ENCODE measurements at regions not wholly inside any gene's neighbourhood (a gene's known extent, or its start where the extent isn't known, plus 50 kb on each side); places are given as distances from the start of the nearest gene placed in this dataset.
"Not testable (repeated sequence)": the region's sequence is repeated elsewhere in the genome, so short reads cannot be mapped to it uniquely, and the experiment has no call there.

DNA sequence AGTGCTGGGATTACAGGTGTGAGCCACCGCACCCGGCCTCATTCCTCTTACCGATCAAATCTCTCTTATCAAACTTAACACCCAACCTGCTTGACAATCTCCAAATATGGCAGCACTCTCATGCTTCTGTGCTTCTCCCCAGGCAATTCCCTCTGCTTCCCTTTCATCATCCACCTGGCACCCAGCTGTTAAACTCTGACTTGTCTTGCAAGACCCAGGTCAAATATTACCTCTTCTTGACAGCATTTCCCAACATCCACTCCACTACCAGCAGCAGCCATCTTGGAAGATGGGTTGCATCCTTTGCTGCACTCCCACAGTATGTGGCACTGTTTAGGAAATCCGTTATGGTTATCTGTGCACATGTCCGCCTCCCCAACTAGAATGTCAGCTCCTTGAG is 113.6 kb downstream of the ACTL7B start:
- H3K27ac ChIP-seq (replicated peaks in 1 of 4), result no peak overlapping the region
- no peaks in the 10 kb centered on the region for H3K36me3 ChIP-seq
- H3K9me3 ChIP-seq, result no peaks in the 10 kb centered on the region
- intact Hi-C loops (cut with DNase I), result no loop called here
- DNase-seq (ENCODE audit: extremely low spot score), result no peak
- WGBS, result 91% methylated on average over 5 of the region's 5 CpGs
- H3K4me3 ChIP-seq, result no peak overlapping the region
- H3K27me3 ChIP-seq, result no peaks in the 10 kb centered on the region
- no peaks in the 10 kb centered on the region for H3K4me1 ChIP-seq
- TF ChIP-seq POLR2A (IDR thresholded peaks at IDR 0.05; ENCODE audit: low read depth), result no peak

GRCh38 chr9:108731292-108731691 is 124.5 kb downstream of the ACTL7B start:
- H3K4me1 ChIP-seq; H3K27ac ChIP-seq (replicated peaks in 1 of 4); H3K9me3 ChIP-seq; H3K4me3 ChIP-seq; intact Hi-C loops (cut with DNase I); H3K36me3 ChIP-seq; H3K27me3 ChIP-seq; DNase-seq (ENCODE audit: extremely low spot score): not testable (repeated sequence)
- WGBS, result 61% methylated on average over 1 of the region's 1 CpG

- Histone ChIP-seq H3K9me3 (peaks cover 0 to 8% (median 0%) of the 10 kb centered on the region in 4 donors), H3K27ac (replicated peaks in 1 of 4) (no peak overlapping the region), H3K27me3 (no peaks in the 10 kb centered on the region), H3K4me1 (no peaks in the 10 kb centered on the region), H3K36me3 (no peaks in the 10 kb centered on the region), H3K4me3 (no peak overlapping the region)
- TF ChIP-seq POLR2AphosphoS5 (IDR thresholded peaks at IDR 0.05), result no peak
- TF ChIP-seq POLR2A (IDR thresholded peaks at IDR 0.05; ENCODE audit: low read depth), result no peak
- TF ChIP-seq, protein P1, sequence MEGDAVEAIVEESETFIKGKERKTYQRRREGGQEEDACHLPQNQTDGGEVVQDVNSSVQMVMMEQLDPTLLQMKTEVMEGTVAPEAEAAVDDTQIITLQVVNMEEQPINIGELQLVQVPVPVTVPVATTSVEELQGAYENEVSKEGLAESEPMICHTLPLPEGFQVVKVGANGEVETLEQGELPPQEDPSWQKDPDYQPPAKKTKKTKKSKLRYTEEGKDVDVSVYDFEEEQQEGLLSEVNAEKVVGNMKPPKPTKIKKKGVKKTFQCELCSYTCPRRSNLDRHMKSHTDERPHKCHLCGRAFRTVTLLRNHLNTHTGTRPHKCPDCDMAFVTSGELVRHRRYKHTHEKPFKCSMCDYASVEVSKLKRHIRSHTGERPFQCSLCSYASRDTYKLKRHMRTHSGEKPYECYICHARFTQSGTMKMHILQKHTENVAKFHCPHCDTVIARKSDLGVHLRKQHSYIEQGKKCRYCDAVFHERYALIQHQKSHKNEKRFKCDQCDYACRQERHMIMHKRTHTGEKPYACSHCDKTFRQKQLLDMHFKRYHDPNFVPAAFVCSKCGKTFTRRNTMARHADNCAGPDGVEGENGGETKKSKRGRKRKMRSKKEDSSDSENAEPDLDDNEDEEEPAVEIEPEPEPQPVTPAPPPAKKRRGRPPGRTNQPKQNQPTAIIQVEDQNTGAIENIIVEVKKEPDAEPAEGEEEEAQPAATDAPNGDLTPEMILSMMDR (IDR thresholded peaks at IDR 0.05), result no peak
- intact Hi-C loops (cut with DNase I), result no loop called here
- 33% methylated on average over 1 of the region's 2 CpGs for WGBS
- DNase-seq (ENCODE audit: extremely low spot score), result no peak
Measured at GRCh38 chr9:108727580-108728111, 128.1 kb downstream of the ACTL7B start.

- intact Hi-C loops (cut with DNase I), result no loop called here
Measured at GRCh38 chr9:108724652-108725051, 131.1 kb downstream of the ACTL7B start.

GRCh38 chr9:108724122-108724521 is 131.7 kb downstream of the ACTL7B start:
- no peaks in the 10 kb centered on the region for H3K9me3 ChIP-seq
- H3K4me1 ChIP-seq, result no peaks in the 10 kb centered on the region
- H3K4me3 ChIP-seq, result no peak overlapping the region
- no peak overlapping the region for H3K27ac ChIP-seq (replicated peaks in 1 of 4)
- TF ChIP-seq, protein P1 (IDR thresholded peaks at IDR 0.05), result no peak
- TF ChIP-seq POLR2AphosphoS5 (IDR thresholded peaks at IDR 0.05) (no peak), POLR2A (IDR thresholded peaks at IDR 0.05; ENCODE audit: low read depth) (no peak), EP300 (IDR thresholded peaks at IDR 0.05) (no peak)
- no peaks in the 10 kb centered on the region for H3K27me3 ChIP-seq
- no peak for DNase-seq (ENCODE audit: extremely low spot score)
- H3K36me3 ChIP-seq, result no peaks in the 10 kb centered on the region
- WGBS, result 90% methylated on average over 4 of the region's 4 CpGs
- intact Hi-C loops (cut with DNase I), result no loop called here

More at GRCh38 chr9:108724652-108725051, 131.1 kb downstream of the ACTL7B start:
- H3K27ac ChIP-seq (replicated peaks in 1 of 4), result no peak overlapping the region
- 65% methylated on average over 5 of the region's 5 CpGs for WGBS
- no peaks in the 10 kb centered on the region for H3K27me3 ChIP-seq
- H3K4me3 ChIP-seq, result no peak overlapping the region
- no peaks in the 10 kb centered on the region for H3K36me3 ChIP-seq
- H3K4me1 ChIP-seq, result no peaks in the 10 kb centered on the region
- H3K9me3 ChIP-seq, result no peaks in the 10 kb centered on the region
- TF ChIP-seq, protein P1 (IDR thresholded peaks at IDR 0.05), result no peak
- no peak for TF ChIP-seq POLR2A (IDR thresholded peaks at IDR 0.05; ENCODE audit: low read depth)
- TF ChIP-seq POLR2AphosphoS5 (IDR thresholded peaks at IDR 0.05), result no peak
- no peak for TF ChIP-seq EP300 (IDR thresholded peaks at IDR 0.05)
- DNase-seq (ENCODE audit: extremely low spot score), result no peak

DNA sequence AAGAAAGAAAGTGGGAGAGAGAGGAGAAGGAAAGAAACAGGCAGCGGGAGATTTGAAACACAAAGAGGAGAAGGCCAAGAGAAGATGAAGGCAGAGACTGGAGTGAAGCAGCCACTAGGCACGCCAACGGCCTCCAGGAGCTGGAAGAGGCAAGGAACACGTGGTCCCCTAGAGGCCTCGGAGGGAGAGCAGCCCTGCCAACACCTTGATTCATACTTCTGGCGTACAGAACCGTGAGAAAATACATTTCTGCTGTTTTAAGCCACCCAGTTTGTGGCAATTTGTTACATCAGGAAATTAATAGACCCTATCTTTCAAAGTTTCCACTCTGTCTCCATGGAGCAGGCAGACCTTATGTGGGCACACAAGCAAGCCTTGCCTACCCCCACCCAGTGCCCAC is 133.4 kb downstream of the ACTL7B start:
- DNase-seq (ENCODE audit: extremely low spot score), result no peak
- Histone ChIP-seq H3K4me1 (no peaks in the 10 kb centered on the region), H3K27me3 (no peaks in the 10 kb centered on the region), H3K27ac (replicated peaks in 1 of 4) (no peak overlapping the region), H3K4me3 (no peak overlapping the region), H3K9me3 (no peaks in the 10 kb centered on the region), H3K36me3 (no peaks in the 10 kb centered on the region)
- TF ChIP-seq POLR2A (IDR thresholded peaks at IDR 0.05; ENCODE audit: low read depth), result no peak
- no peak for TF ChIP-seq POLR2AphosphoS5 (IDR thresholded peaks at IDR 0.05)
- WGBS, result 80% methylated on average over 7 of the region's 7 CpGs
- intact Hi-C loops (cut with DNase I), result no loop called here
